A673 (cell line): ENCODE measurements at regions not wholly inside any gene's neighbourhood (a gene's known extent, or its start where the extent isn't known, plus 50 kb on each side); places are given as distances from the start of the nearest gene placed in this dataset.

Source experiments
- CTCF ChIP-seq: fragments of 300-800, 200-600 bp; sonication (generic); conservative IDR thresholded peaks from 2 replicates; pipeline ENCODE4 v1.5.1; 2017; ENCODE audit warnings: low read depth, mild to moderate bottlenecking, antibody characterized with exemption, low read length, moderate library complexity, mixed read lengths
- EZH2 ChIP-seq: fragments of 200-600 bp; sonication (generic); IDR thresholded peaks from 2 replicates; pipeline ENCODE4 v1.6.1; 2017; ENCODE audit warnings: borderline replicate concordance, low read depth, mild to moderate bottlenecking, mixed read lengths, antibody characterized with exemption, low read length; ENCODE audit not compliant: poor library complexity, severe bottlenecking

- TF ChIP-seq CTCF (no peak), EZH2 (no peak)
Observed at GRCh38 chr11:130613396-130613795, 165.0 kb downstream of the ADAMTS15 start.
